GM12878 (cell line): ENCODE measurements at regions not wholly inside any gene's neighbourhood (a gene's known extent, or its start where the extent isn't known, plus 50 kb on each side); places are given as distances from the start of the nearest gene placed in this dataset.

Experiments
- ATAC-seq: fragments of 200-7000 bp; cut with Tn5 transposase; 3 replicates; pipeline ENCODE4 v1.9.1; 2020; ENCODE audit warnings: mild to moderate bottlenecking, moderate library complexity
- BruUV-seq: library from RNA; stranded (reverse); fragments of 400-500 nt; replicated peaks from 2 replicates; lab custom pipeline; 2021; lab: Mats Ljungman, UMichigan
- CTCF ChIA-PET: fragments of 300-600 bp; sonication (Branson Sonifier 250); formaldehyde crosslinking; extraction: SDS; loops from one replicate; lab custom pipeline; 2021; ENCODE audit warnings: inconsistent platforms; lab: Yijun Ruan, JAX
- POLR2A ChIA-PET: fragments of 350-600 bp; formaldehyde crosslinking; extraction: SDS; loops from one replicate; lab custom pipeline; 2021; ENCODE audit warnings: inconsistent platforms; lab: Charles Lee
- RAD21 ChIA-PET: fragments of 300-600 bp; sonication (Branson Sonifier 250); formaldehyde crosslinking; loops from one replicate; lab custom pipeline; 2023; ENCODE audit warnings: antibody characterized with exemption; ENCODE audit not compliant: unreplicated experiment; lab: Charles Lee
- SMC1A ChIA-PET: fragments of 300-600 bp; sonication (Branson Sonifier 250); formaldehyde crosslinking; loops from one replicate; lab custom pipeline; 2023; ENCODE audit not compliant: unreplicated experiment, uncharacterized antibody; lab: Charles Lee
- DNase-seq: peaks from one replicate; pipeline ENCODE4 v3.0.0-alpha.2; 2011; ENCODE audit warnings: low read depth, low spot score
- FAIRE-seq: peaks from 3 replicates; lab custom pipeline; 2011; peaks lifted over from hg19 to GRCh38; lab: Jason Lieb, UNC
- H2AFZ ChIP-seq: 2 replicates; pipeline ENCODE4 v1.6.0; 2011; ENCODE audit warnings: low read depth, low read length, control low read depth; ENCODE audit not compliant: control insufficient read depth
- H3K27ac ChIP-seq: 2 replicates; pipeline ENCODE4 v1.5.1; 2011; ENCODE audit warnings: control low read depth; ENCODE audit not compliant: control insufficient read depth, insufficient read depth
- H3K27me3 ChIP-seq, 2 experiments: replicated peaks in 1 of 2; 2 replicates each; pipeline versions ENCODE4 v1.6.0 to v1.6.1; 2011; ENCODE audit warnings: low read length in 1 of 2; ENCODE audit not compliant: control insufficient read depth in 2 of 2, insufficient read depth in 2 of 2
- H3K36me3 ChIP-seq, 2 experiments: 2 replicates each; pipeline ENCODE4 v1.5.1; 2011; ENCODE audit warnings: low read length in 1 of 2; ENCODE audit not compliant: control insufficient read depth in 2 of 2, insufficient read depth in 2 of 2
- H3K4me1 ChIP-seq: 2 replicates; pipeline ENCODE4 v1.6.1; 2011; ENCODE audit warnings: mild to moderate bottlenecking, low read length, moderate library complexity, mixed read lengths; ENCODE audit not compliant: control insufficient read depth, insufficient read depth
- H3K4me2 ChIP-seq: 2 replicates; pipeline ENCODE4 v1.6.0; 2011; ENCODE audit warnings: control low read depth; ENCODE audit not compliant: control insufficient read depth, insufficient read depth
- H3K4me3 ChIP-seq: fragments of 200-600 bp; sonication (generic); 2 replicates; pipeline ENCODE4 v1.5.1; 2016
- H3K79me2 ChIP-seq: 2 replicates; pipeline ENCODE4 v1.6.0; 2011; ENCODE audit warnings: low read length; ENCODE audit not compliant: control insufficient read depth, insufficient read depth
- H3K9ac ChIP-seq: 2 replicates; pipeline ENCODE4 v1.8.0; 2011; ENCODE audit warnings: low read length, control low read depth, mixed read lengths; ENCODE audit not compliant: control insufficient read depth, insufficient read depth
- H3K9me3 ChIP-seq: replicated peaks from 3 replicates; pipeline ENCODE4 v1.5.1; 2011; ENCODE audit warnings: mild to moderate bottlenecking, low read length; ENCODE audit not compliant: control insufficient read depth, insufficient read depth
- H4K20me1 ChIP-seq: 2 replicates; pipeline ENCODE4 v1.6.0; 2011; ENCODE audit not compliant: control insufficient read depth, insufficient read depth
- ATF7 ChIP-seq: fragments of 450-650 bp; IDR thresholded peaks from 2 replicates; pipeline ENCODE4 v1.6.1; 2016; ENCODE audit warnings: low read depth, mild to moderate bottlenecking
- DPF2 ChIP-seq: fragments of 450-650 bp; IDR thresholded peaks from 2 replicates; pipeline ENCODE4 v1.6.1; 2017; ENCODE audit warnings: mild to moderate bottlenecking
- FOS ChIP-seq: IDR thresholded peaks from 3 replicates; pipeline ENCODE4 v1.6.1; 2011; ENCODE audit warnings: borderline replicate concordance; ENCODE audit not compliant: insufficient read length; ENCODE audit errors: extremely low read depth
- HDAC2 ChIP-seq: fragments of 200-600 bp; sonication (generic); IDR thresholded peaks from 2 replicates; pipeline ENCODE4 v1.6.1; 2017
- NFIC ChIP-seq: IDR thresholded peaks from 2 replicates; pipeline ENCODE4 v1.6.1; 2012; ENCODE audit warnings: low read depth, mild to moderate bottlenecking, inconsistent platforms, low read length, moderate library complexity
- PKNOX1 ChIP-seq: fragments of 450-650 bp; IDR thresholded peaks from 2 replicates; pipeline ENCODE4 v1.6.1; 2016; ENCODE audit warnings: mild to moderate bottlenecking
- POLR2A ChIP-seq: IDR thresholded peaks from 2 replicates; pipeline ENCODE4 v1.6.1; 2011; ENCODE audit warnings: low read depth, mild to moderate bottlenecking, low read length
- RELA ChIP-seq: fragments of 450-650 bp; IDR thresholded peaks from 2 replicates; pipeline ENCODE4 v1.8.0; 2014; ENCODE audit warnings: borderline replicate concordance; ENCODE audit not compliant: partially characterized antibody
- TARDBP ChIP-seq: IDR thresholded peaks from 2 replicates; pipeline ENCODE4 v1.6.1; 2016; ENCODE audit warnings: borderline replicate concordance
- ZSCAN29 ChIP-seq: fragments of 450-650 bp; IDR thresholded peaks from 2 replicates; pipeline ENCODE4 v1.6.1; 2017; ENCODE audit warnings: mild to moderate bottlenecking, moderate library complexity
- WGBS: methylation state at CpG from one replicate; pipeline ENCODE4 v1.1.6; 2016; ENCODE audit warnings: low lambda C conversion rate; ENCODE audit not compliant: insufficient replicate concordance, insufficient coverage; ENCODE audit errors: missing lambda C conversion rate; 5-methylcytosine and 5-hydroxymethylcytosine counted together
- in situ Hi-C: fragments of 300-500 bp; cut with MboI; formaldehyde crosslinking; loops from 9 replicates; pipeline ENCODE4 v1.14.3; 2018; ENCODE audit warnings: mixed read lengths
- intact Hi-C: fragments of 100-400 bp; cut with micrococcal nuclease; formaldehyde crosslinking; loops from one replicate; pipeline ENCODE4 v1.14.2; 2022; ENCODE audit not compliant: unreplicated experiment
- TF ChIP-seq, protein P1 (sequence below): fragments of 450-650 bp; IDR thresholded peaks from 2 replicates; pipeline ENCODE4 v1.6.1; 2017; ENCODE audit warnings: mild to moderate bottlenecking, moderate library complexity
- TF ChIP-seq, protein P2 (sequence below): fragments of 150-350 bp; IDR thresholded peaks from 2 replicates; pipeline ENCODE4 v1.6.1; 2014; ENCODE audit warnings: mild to moderate bottlenecking, low read depth, low read length

- H3K9ac ChIP-seq, result no peak overlapping the region
- CTCF ChIA-PET, result interaction anchor here (0.7 to 3.8 kb wide), 11 partner anchors 9 to 780 kb away, joined by 3 to 15 read pairs (median 3); no protein-coding TSS in a partner anchor
- no peak for ATAC-seq
- no peaks in the 10 kb centered on the region for H3K36me3 ChIP-seq
- TF ChIP-seq TARDBP (no peak), ZSCAN29 (no peak), NFIC (no peak), HDAC2 (no peak), PKNOX1 (no peak), DPF2 (no peak), POLR2A (no peak), RELA (no peak), ATF7 (no peak), FOS (no peak)
- TF ChIP-seq, protein P1, sequence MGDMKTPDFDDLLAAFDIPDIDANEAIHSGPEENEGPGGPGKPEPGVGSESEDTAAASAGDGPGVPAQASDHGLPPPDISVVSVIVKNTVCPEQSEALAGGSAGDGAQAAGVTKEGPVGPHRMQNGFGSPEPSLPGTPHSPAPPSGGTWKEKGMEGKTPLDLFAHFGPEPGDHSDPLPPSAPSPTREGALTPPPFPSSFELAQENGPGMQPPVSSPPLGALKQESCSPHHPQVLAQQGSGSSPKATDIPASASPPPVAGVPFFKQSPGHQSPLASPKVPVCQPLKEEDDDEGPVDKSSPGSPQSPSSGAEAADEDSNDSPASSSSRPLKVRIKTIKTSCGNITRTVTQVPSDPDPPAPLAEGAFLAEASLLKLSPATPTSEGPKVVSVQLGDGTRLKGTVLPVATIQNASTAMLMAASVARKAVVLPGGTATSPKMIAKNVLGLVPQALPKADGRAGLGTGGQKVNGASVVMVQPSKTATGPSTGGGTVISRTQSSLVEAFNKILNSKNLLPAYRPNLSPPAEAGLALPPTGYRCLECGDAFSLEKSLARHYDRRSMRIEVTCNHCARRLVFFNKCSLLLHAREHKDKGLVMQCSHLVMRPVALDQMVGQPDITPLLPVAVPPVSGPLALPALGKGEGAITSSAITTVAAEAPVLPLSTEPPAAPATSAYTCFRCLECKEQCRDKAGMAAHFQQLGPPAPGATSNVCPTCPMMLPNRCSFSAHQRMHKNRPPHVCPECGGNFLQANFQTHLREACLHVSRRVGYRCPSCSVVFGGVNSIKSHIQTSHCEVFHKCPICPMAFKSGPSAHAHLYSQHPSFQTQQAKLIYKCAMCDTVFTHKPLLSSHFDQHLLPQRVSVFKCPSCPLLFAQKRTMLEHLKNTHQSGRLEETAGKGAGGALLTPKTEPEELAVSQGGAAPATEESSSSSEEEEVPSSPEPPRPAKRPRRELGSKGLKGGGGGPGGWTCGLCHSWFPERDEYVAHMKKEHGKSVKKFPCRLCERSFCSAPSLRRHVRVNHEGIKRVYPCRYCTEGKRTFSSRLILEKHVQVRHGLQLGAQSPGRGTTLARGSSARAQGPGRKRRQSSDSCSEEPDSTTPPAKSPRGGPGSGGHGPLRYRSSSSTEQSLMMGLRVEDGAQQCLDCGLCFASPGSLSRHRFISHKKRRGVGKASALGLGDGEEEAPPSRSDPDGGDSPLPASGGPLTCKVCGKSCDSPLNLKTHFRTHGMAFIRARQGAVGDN, result no peak
- TF ChIP-seq, protein P2, sequence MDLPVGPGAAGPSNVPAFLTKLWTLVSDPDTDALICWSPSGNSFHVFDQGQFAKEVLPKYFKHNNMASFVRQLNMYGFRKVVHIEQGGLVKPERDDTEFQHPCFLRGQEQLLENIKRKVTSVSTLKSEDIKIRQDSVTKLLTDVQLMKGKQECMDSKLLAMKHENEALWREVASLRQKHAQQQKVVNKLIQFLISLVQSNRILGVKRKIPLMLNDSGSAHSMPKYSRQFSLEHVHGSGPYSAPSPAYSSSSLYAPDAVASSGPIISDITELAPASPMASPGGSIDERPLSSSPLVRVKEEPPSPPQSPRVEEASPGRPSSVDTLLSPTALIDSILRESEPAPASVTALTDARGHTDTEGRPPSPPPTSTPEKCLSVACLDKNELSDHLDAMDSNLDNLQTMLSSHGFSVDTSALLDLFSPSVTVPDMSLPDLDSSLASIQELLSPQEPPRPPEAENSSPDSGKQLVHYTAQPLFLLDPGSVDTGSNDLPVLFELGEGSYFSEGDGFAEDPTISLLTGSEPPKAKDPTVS, result no peak
- SMC1A ChIA-PET, result interaction anchor here (0.9 to 4.0 kb wide), 8 partner anchors 8 to 777 kb away, joined by 3 to 23 read pairs (median 3); no protein-coding TSS in a partner anchor
- in situ Hi-C loops, result loop anchor here (5.0 kb wide), 1 partner anchor 947 kb away; no protein-coding TSS in a partner anchor
- no peak overlapping the region for H3K27ac ChIP-seq
- 45% methylated on average over 3 of the region's 3 CpGs for WGBS
- DNase-seq, result no peak
- BruUV-seq, result no TSS peak
- H3K4me2 ChIP-seq, result no peak overlapping the region
- POLR2A ChIA-PET, result interaction anchor here (1.1 kb wide), 1 partner anchor 12 kb away, joined by 5 read pairs; no protein-coding TSS in a partner anchor
- H3K79me2 ChIP-seq, result no peaks in the 10 kb centered on the region
- RAD21 ChIA-PET, result interaction anchor here (0.8 to 2.4 kb wide), 3 partner anchors 13 to 22 kb away, joined by 3 to 9 read pairs (median 3); no protein-coding TSS in a partner anchor
- intact Hi-C loops, result no loop called here
- peaks cover 3% of the 10 kb centered on the region; the same call in 1 of the 2 replicates for H3K4me1 ChIP-seq
- no peaks in the 10 kb centered on the region for H3K27me3 ChIP-seq
- no peak for FAIRE-seq
- H3K4me3 ChIP-seq, result no peak overlapping the region
- no peak overlapping the region for H2AFZ ChIP-seq
- no peaks in the 10 kb centered on the region for H3K9me3 ChIP-seq
- H4K20me1 ChIP-seq, result no peaks in the 10 kb centered on the region
Measured at GRCh38 chr22:22179858-22180257, 64.7 kb upstream of the VPREB1 start.
